HepG2 (cell line): ENCODE measurements at regions not wholly inside any gene's neighbourhood (a gene's known extent, or its start where the extent isn't known, plus 50 kb on each side); places are given as distances from the start of the nearest gene placed in this dataset.

Experiments used
- CTCF ChIP-seq: sonication (generic); formaldehyde crosslinking; IDR thresholded peaks from 2 replicates; pipeline ENCODE4 v1.5.0; 2020; ENCODE audit warnings: mild to moderate bottlenecking, missing genetic modification reagents, moderate library complexity
- EZH2 ChIP-seq: conservative IDR thresholded peaks from 2 replicates; pipeline ENCODE4 v1.6.1; 2012; ENCODE audit warnings: mild to moderate bottlenecking, low read depth, low read length, moderate library complexity
- HDAC2 ChIP-seq: sonication (generic); formaldehyde crosslinking; IDR thresholded peaks from 2 replicates; pipeline ENCODE4 v1.4.0; 2020; ENCODE audit warnings: missing genetic modification reagents
- HDAC6 ChIP-seq: fragments of 200-600 bp; sonication (generic); IDR thresholded peaks from 2 replicates; pipeline ENCODE4 v1.7.0; 2017; ENCODE audit warnings: mild to moderate bottlenecking, antibody characterized with exemption, low read length, low read depth
- ZNF296 ChIP-seq: sonication (generic); formaldehyde crosslinking; conservative IDR thresholded peaks from 2 replicates; pipeline ENCODE4 v1.5.0; 2020; ENCODE audit warnings: mild to moderate bottlenecking, missing genetic modification reagents
- ZNF775 ChIP-seq: sonication (generic); formaldehyde crosslinking; IDR thresholded peaks from 2 replicates; pipeline ENCODE4 v1.4.0; 2020; ENCODE audit warnings: missing genetic modification reagents, mild to moderate bottlenecking, moderate library complexity, borderline replicate concordance
- TF ChIP-seq, protein P1 (sequence below): sonication (generic); formaldehyde crosslinking; IDR thresholded peaks from 2 replicates; pipeline ENCODE4 v1.8.0; 2022; ENCODE audit warnings: low read depth, missing genetic modification reagents

- TF ChIP-seq EZH2, result no peak
- no peak for TF ChIP-seq ZNF296 (CRISPR knock-in tag)
- TF ChIP-seq HDAC2 (CRISPR knock-in tag), result no peak
- TF ChIP-seq, protein P1, sequence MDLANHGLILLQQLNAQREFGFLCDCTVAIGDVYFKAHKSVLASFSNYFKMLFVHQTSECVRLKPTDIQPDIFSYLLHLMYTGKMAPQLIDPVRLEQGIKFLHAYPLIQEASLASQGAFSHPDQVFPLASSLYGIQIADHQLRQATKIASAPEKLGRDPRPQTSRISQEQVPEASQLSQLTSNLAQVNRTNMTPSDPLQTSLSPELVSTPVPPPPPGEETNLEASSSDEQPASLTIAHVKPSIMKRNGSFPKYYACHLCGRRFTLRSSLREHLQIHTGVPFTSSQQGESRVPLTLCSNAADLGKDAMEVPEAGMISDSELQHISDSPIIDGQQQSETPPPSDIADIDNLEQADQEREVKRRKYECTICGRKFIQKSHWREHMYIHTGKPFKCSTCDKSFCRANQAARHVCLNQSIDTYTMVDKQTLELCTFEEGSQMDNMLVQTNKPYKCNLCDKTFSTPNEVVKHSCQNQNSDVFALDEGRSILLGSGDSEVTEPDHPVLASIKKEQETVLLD (CRISPR knock-in tag), result no peak
- TF ChIP-seq HDAC6, result no peak
- no peak for TF ChIP-seq CTCF (CRISPR knock-in tag)
- TF ChIP-seq ZNF775 (CRISPR knock-in tag), result no peak
Measured at GRCh38 chr1:88063605-88064004, 620.5 kb upstream of the PKN2 start.
